ENCODE measurements at regions not wholly inside any gene's neighbourhood (a gene's known extent, or its start where the extent isn't known, plus 50 kb on each side); places are given as distances from the start of the nearest gene placed in this dataset.

- no peaks in the 10 kb centered on the region; the same call in 1 of the 2 replicates for H3K27me3 ChIP-seq (ENCODE audit: insufficient read depth, low read length)
- H3K79me2 ChIP-seq (ENCODE audit: insufficient read depth, low read length): no peaks in the 10 kb centered on the region
- no peaks in the 10 kb centered on the region for H4K20me1 ChIP-seq (ENCODE audit: insufficient read depth)
- no peaks in the 10 kb centered on the region for H3K36me3 ChIP-seq (ENCODE audit: control insufficient read depth in 1 of 2, insufficient read depth in 2 of 2, low read length in 2 of 2)
- H3K4me2 ChIP-seq (ENCODE audit: low read length): no peak overlapping the region
- no peak overlapping the region for H3K27ac ChIP-seq (ENCODE audit: low read depth, low read length)
- H3K9me2 ChIP-seq (ENCODE audit: insufficient read depth): no peaks in the 10 kb centered on the region
- no peak overlapping the region for H2AFZ ChIP-seq (ENCODE audit: low read depth, low read length, poor library complexity, severe bottlenecking)
- no peak overlapping the region for H3K4me3 ChIP-seq (replicated peaks in 1 of 2; ENCODE audit: low read depth in 1 of 2, low read length in 2 of 2)
- ChIA-PET POLR2A (no interaction called here), CTCF (no interaction called here), RAD21 (ENCODE audit: low non-redundant PET in 1 of 2, low total read pairs in 2 of 2, uncharacterized antibody in 2 of 2, unreplicated experiment in 2 of 2) (no interaction called here)
- DNase-seq (ENCODE audit: low read depth, low spot score) (no peak), ATAC-seq (no peak)
- no peaks in the 10 kb centered on the region for H3K9me3 ChIP-seq (ENCODE audit: control insufficient read depth in 1 of 2, insufficient read depth in 1 of 2, low read depth in 1 of 2, low read length in 2 of 2)
- H3K4me1 ChIP-seq (ENCODE audit: control insufficient read depth in 1 of 2, insufficient read depth in 2 of 2, low read length in 2 of 2): no peaks in the 10 kb centered on the region
- intact Hi-C loops (cut with micrococcal nuclease): no loop called here
- BruUV-seq (replicated peaks): no TSS peak
- no peak overlapping the region for H3K9ac ChIP-seq (ENCODE audit: low read length)
- no peak for TF ChIP-seq EZH2 (IDR thresholded peaks at IDR 0.05)
- no peak for TF ChIP-seq POLR2A (IDR thresholded peaks at IDR 0.05; ENCODE audit: borderline replicate concordance, extremely low read depth, insufficient read depth, insufficient read length)
- no peak for TF ChIP-seq ATF3 (IDR thresholded peaks at IDR 0.05)
- TF ChIP-seq, protein P1, sequence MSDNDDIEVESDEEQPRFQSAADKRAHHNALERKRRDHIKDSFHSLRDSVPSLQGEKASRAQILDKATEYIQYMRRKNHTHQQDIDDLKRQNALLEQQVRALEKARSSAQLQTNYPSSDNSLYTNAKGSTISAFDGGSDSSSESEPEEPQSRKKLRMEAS (IDR thresholded peaks at IDR 0.05): no peak
- TF ChIP-seq JUND (IDR thresholded peaks at IDR 0.05): no peak
- TF ChIP-seq SP1 (IDR thresholded peaks at IDR 0.05; ENCODE audit: low read depth): no peak
- TF ChIP-seq RAD21 (IDR thresholded peaks at IDR 0.05; ENCODE audit: low read depth): no peak
Measured at GRCh38 chr7:42734568-42734967, 177.3 kb downstream of the C7orf25 start.

GRCh38 chr7:42733040-42733439 is 178.8 kb downstream of the C7orf25 start:
- Histone ChIP-seq H3K4me2 (ENCODE audit: low read length) (no peak overlapping the region), H3K4me1 (ENCODE audit: control insufficient read depth in 1 of 2, insufficient read depth in 2 of 2, low read length in 2 of 2) (no peaks in the 10 kb centered on the region), H4K20me1 (ENCODE audit: insufficient read depth) (no peaks in the 10 kb centered on the region), H3K9me2 (ENCODE audit: insufficient read depth) (no peaks in the 10 kb centered on the region), H3K36me3 (ENCODE audit: control insufficient read depth in 1 of 2, insufficient read depth in 2 of 2, low read length in 2 of 2) (no peaks in the 10 kb centered on the region), H3K4me3 (replicated peaks in 1 of 2; ENCODE audit: low read depth in 1 of 2, low read length in 2 of 2) (no peak overlapping the region), H3K79me2 (ENCODE audit: insufficient read depth, low read length) (no peaks in the 10 kb centered on the region), H3K9ac (ENCODE audit: low read length) (no peak overlapping the region), H3K9me3 (ENCODE audit: control insufficient read depth in 1 of 2, insufficient read depth in 1 of 2, low read depth in 1 of 2, low read length in 2 of 2) (no peaks in the 10 kb centered on the region), H3K27ac (ENCODE audit: low read depth, low read length) (no peak overlapping the region), H3K27me3 (ENCODE audit: insufficient read depth, low read length) (no peaks in the 10 kb centered on the region; the same call in 1 of the 2 replicates), H2AFZ (ENCODE audit: low read depth, low read length, poor library complexity, severe bottlenecking) (no peak overlapping the region)
- no peak for DNase-seq (ENCODE audit: low read depth, low spot score)
- TF ChIP-seq, protein P1 (IDR thresholded peaks at IDR 0.05): no peak
- TF ChIP-seq, protein P2, sequence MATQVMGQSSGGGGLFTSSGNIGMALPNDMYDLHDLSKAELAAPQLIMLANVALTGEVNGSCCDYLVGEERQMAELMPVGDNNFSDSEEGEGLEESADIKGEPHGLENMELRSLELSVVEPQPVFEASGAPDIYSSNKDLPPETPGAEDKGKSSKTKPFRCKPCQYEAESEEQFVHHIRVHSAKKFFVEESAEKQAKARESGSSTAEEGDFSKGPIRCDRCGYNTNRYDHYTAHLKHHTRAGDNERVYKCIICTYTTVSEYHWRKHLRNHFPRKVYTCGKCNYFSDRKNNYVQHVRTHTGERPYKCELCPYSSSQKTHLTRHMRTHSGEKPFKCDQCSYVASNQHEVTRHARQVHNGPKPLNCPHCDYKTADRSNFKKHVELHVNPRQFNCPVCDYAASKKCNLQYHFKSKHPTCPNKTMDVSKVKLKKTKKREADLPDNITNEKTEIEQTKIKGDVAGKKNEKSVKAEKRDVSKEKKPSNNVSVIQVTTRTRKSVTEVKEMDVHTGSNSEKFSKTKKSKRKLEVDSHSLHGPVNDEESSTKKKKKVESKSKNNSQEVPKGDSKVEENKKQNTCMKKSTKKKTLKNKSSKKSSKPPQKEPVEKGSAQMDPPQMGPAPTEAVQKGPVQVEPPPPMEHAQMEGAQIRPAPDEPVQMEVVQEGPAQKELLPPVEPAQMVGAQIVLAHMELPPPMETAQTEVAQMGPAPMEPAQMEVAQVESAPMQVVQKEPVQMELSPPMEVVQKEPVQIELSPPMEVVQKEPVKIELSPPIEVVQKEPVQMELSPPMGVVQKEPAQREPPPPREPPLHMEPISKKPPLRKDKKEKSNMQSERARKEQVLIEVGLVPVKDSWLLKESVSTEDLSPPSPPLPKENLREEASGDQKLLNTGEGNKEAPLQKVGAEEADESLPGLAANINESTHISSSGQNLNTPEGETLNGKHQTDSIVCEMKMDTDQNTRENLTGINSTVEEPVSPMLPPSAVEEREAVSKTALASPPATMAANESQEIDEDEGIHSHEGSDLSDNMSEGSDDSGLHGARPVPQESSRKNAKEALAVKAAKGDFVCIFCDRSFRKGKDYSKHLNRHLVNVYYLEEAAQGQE (IDR thresholded peaks at IDR 0.05; ENCODE audit: low read depth): no peak
- BruUV-seq (replicated peaks): no TSS peak
- ATAC-seq: no peak
- intact Hi-C loops (cut with micrococcal nuclease): no loop called here
- RAD21 ChIA-PET (ENCODE audit: low non-redundant PET in 1 of 2, low total read pairs in 2 of 2, uncharacterized antibody in 2 of 2, unreplicated experiment in 2 of 2): no interaction called here
- CTCF ChIA-PET: interaction anchor here (0.8 kb wide), 1 partner anchor 12 kb away, joined by 4 read pairs; no protein-coding TSS in a partner anchor
- POLR2A ChIA-PET: no interaction called here
